Keratinocyte (primary cell): ENCODE measurements at regions not wholly inside any gene's neighbourhood (a gene's known extent, or its start where the extent isn't known, plus 50 kb on each side); places are given as distances from the start of the nearest gene placed in this dataset.

ENCODE experiments used
- DNase-seq: peaks from one replicate; pipeline ENCODE4 v3.0.0-alpha.2; 2011; ENCODE audit warnings: low read depth, missing footprints, low spot score
- FAIRE-seq: peaks from 2 replicates; lab custom pipeline; 2011; peaks lifted over from hg19 to GRCh38; lab: Jason Lieb, UNC
- H2AFZ ChIP-seq: 2 replicates; pipeline ENCODE4 v1.6.0; 2012; ENCODE audit warnings: low read length, control low read depth, inconsistent platforms; ENCODE audit not compliant: control insufficient read depth
- H3K27ac ChIP-seq: 2 replicates; pipeline ENCODE4 v1.5.1; 2011; ENCODE audit warnings: low read length; ENCODE audit not compliant: control insufficient read depth, insufficient read depth
- H3K27me3 ChIP-seq: 3 replicates; pipeline ENCODE4 v1.6.0; 2011; ENCODE audit warnings: low read length; ENCODE audit not compliant: control insufficient read depth, insufficient read depth; ENCODE audit errors: extremely low read depth
- H3K36me3 ChIP-seq, 2 experiments: 2 replicates in 1 of 2; 3 replicates in 1 of 2; pipeline ENCODE4 v1.5.1; 2011; ENCODE audit warnings: low read length in 2 of 2, mild to moderate bottlenecking in 1 of 2; ENCODE audit not compliant: control insufficient read depth in 2 of 2, insufficient read depth in 2 of 2; ENCODE audit errors: extremely low read depth in 1 of 2
- H3K4me1 ChIP-seq: 3 replicates; pipeline ENCODE4 v1.5.1; 2011; ENCODE audit warnings: low read length; ENCODE audit not compliant: control insufficient read depth, insufficient read depth; ENCODE audit errors: extremely low read depth
- H3K4me2 ChIP-seq: 3 replicates; pipeline ENCODE4 v1.6.0; 2011; ENCODE audit warnings: low read depth, low read length; ENCODE audit not compliant: control insufficient read depth, insufficient read depth; ENCODE audit errors: extremely low read depth
- H3K4me3 ChIP-seq, 3 experiments: fragments of 200-600 bp in 1 of 3; sonication (generic) in 1 of 3; 2 replicates in 2 of 3; 3 replicates in 1 of 3; pipeline ENCODE4 v1.5.1; 2011 to 2016; ENCODE audit warnings: low read length in 3 of 3, mild to moderate bottlenecking in 3 of 3, control low read depth in 2 of 3, inconsistent platforms in 1 of 3, low read depth in 1 of 3, mixed read lengths in 1 of 3, mixed run types in 1 of 3, moderate library complexity in 1 of 3; ENCODE audit not compliant: control insufficient read depth in 2 of 3, insufficient read depth in 2 of 3; ENCODE audit errors: extremely low read depth in 1 of 3
- H3K79me2 ChIP-seq: 2 replicates; pipeline ENCODE4 v1.6.0; 2012; ENCODE audit warnings: low read length; ENCODE audit not compliant: control insufficient read depth, insufficient read depth
- H3K9ac ChIP-seq: 3 replicates; pipeline ENCODE4 v1.6.0; 2011; ENCODE audit warnings: low read length; ENCODE audit not compliant: control insufficient read depth, insufficient read depth; ENCODE audit errors: extremely low read depth
- H3K9me1 ChIP-seq: 3 replicates; pipeline ENCODE4 v1.6.0; 2011; ENCODE audit warnings: low read length; ENCODE audit not compliant: control insufficient read depth, insufficient read depth; ENCODE audit errors: extremely low read depth
- H3K9me3 ChIP-seq: 2 replicates; pipeline ENCODE4 v1.5.1; 2012; ENCODE audit warnings: low read depth, low read length; ENCODE audit not compliant: control insufficient read depth
- H4K20me1 ChIP-seq: 3 replicates; pipeline ENCODE4 v1.6.0; 2011; ENCODE audit warnings: low read length; ENCODE audit not compliant: control insufficient read depth, insufficient read depth; ENCODE audit errors: extremely low read depth
- EZH2 ChIP-seq: IDR thresholded peaks from one replicate; pipeline ENCODE4 v1.6.1; 2012; ENCODE audit warnings: inconsistent platforms, mild to moderate bottlenecking, low read length, moderate library complexity
- dilution Hi-C: fragments of 300-500 bp; cut with MboI; formaldehyde crosslinking; loops from one replicate; pipeline ENCODE4 v1.7.0; 2020; ENCODE audit warnings: low sequenced_read_pairs; ENCODE audit not compliant: extremely low pct_ligation_motif_present
- TF ChIP-seq, protein P1 (sequence below), 3 experiments: IDR thresholded peaks in 1 of 3; conservative IDR thresholded peaks in 1 of 3; optimal IDR thresholded peaks in 1 of 3; 2 replicates in 2 of 3; 3 replicates in 1 of 3; pipeline versions ENCODE3 to v1.5.1; 2011; ENCODE audit warnings: low read length in 3 of 3, mild to moderate bottlenecking in 3 of 3, moderate library complexity in 2 of 3, control low read depth in 1 of 3, inconsistent platforms in 1 of 3; ENCODE audit not compliant: insufficient read depth in 2 of 3; ENCODE audit errors: extremely low read depth in 1 of 3

DNA sequence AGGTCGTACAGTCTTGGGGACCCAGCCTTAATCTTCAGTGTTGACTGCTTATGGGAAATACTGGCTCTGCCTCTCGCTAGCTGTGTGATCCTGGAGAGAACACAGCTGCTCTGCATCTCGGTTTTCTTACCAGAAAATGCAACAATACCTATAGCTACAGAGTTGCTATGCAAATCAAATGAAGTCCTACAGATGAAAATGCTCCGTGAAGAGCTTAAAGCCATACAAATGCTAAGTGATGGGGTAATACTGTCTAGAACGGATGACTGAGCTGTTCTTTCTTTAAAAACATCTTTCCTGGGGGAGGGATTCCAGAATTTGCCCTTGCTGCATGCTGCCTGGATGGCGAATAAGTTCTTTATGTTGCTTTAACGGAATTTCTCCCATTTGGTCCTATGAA lies 132.0 kb downstream of the ZBTB18 start:
- TF ChIP-seq EZH2: no peak
- TF ChIP-seq, protein P1, sequence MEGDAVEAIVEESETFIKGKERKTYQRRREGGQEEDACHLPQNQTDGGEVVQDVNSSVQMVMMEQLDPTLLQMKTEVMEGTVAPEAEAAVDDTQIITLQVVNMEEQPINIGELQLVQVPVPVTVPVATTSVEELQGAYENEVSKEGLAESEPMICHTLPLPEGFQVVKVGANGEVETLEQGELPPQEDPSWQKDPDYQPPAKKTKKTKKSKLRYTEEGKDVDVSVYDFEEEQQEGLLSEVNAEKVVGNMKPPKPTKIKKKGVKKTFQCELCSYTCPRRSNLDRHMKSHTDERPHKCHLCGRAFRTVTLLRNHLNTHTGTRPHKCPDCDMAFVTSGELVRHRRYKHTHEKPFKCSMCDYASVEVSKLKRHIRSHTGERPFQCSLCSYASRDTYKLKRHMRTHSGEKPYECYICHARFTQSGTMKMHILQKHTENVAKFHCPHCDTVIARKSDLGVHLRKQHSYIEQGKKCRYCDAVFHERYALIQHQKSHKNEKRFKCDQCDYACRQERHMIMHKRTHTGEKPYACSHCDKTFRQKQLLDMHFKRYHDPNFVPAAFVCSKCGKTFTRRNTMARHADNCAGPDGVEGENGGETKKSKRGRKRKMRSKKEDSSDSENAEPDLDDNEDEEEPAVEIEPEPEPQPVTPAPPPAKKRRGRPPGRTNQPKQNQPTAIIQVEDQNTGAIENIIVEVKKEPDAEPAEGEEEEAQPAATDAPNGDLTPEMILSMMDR (optimal IDR thresholded peaks at IDR 0.05 in 1 of 3, IDR thresholded peaks at IDR 0.05 in 1 of 3, conservative IDR thresholded peaks at IDR 0.05 in 1 of 3; ENCODE audit: extremely low read depth in 1 of 3, insufficient read depth in 2 of 3, low read length in 3 of 3): no peak
- no peaks in the 10 kb centered on the region for H3K4me1 ChIP-seq
- dilution Hi-C loops: no loop called here
- no peaks in the 10 kb centered on the region for H3K36me3 ChIP-seq
- H3K27ac ChIP-seq: no peak overlapping the region
- no peak overlapping the region for H3K4me2 ChIP-seq
- no peaks in the 10 kb centered on the region for H3K79me2 ChIP-seq
- no peaks in the 10 kb centered on the region for H3K9me3 ChIP-seq
- H2AFZ ChIP-seq: no peak overlapping the region
- no peak for DNase-seq
- no peaks in the 10 kb centered on the region for H4K20me1 ChIP-seq
- no peak overlapping the region for H3K4me3 ChIP-seq
- no peak for FAIRE-seq
- H3K9ac ChIP-seq: no peak overlapping the region
- H3K9me1 ChIP-seq: no peaks in the 10 kb centered on the region
- no peaks in the 10 kb centered on the region for H3K27me3 ChIP-seq

DNA sequence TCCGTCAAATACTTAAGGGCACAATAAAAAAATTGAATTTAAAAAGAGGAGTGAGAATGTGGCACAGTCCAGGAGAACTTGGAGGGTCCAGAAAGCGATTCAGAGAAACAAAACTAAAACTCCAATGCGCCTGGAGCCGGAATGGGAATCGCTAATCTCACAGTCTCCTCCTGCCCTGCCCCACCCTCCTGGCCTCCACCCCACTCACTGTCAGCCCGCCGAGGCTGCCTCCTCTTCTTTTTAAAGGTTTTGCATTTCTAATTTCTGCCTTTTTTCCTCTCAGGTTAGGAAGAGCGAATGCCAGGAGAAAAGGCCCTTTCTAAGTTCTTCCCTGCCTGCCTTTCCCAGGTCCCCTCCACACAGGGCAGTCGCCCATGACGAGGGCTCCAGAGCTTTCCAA lies 135.3 kb downstream of the ZBTB18 start:
- Histone ChIP-seq H3K4me3 (no peak overlapping the region), H3K4me1 (no peaks in the 10 kb centered on the region), H4K20me1 (no peaks in the 10 kb centered on the region), H3K9ac (no peak overlapping the region), H3K36me3 (no peaks in the 10 kb centered on the region), H3K4me2 (no peak overlapping the region), H2AFZ (no peak overlapping the region), H3K9me3 (no peaks in the 10 kb centered on the region), H3K27me3 (no peaks in the 10 kb centered on the region), H3K27ac (no peak overlapping the region), H3K9me1 (no peaks in the 10 kb centered on the region), H3K79me2 (no peaks in the 10 kb centered on the region)
- DNase-seq (no peak), FAIRE-seq (no peak)
- dilution Hi-C loops: no loop called here
- TF ChIP-seq, protein P1 (optimal IDR thresholded peaks at IDR 0.05 in 1 of 3, IDR thresholded peaks at IDR 0.05 in 1 of 3, conservative IDR thresholded peaks at IDR 0.05 in 1 of 3; ENCODE audit: extremely low read depth in 1 of 3, insufficient read depth in 2 of 3, low read length in 3 of 3): no peak
- TF ChIP-seq EZH2: no peak
